ENCODE measurements at regions not wholly inside any gene's neighbourhood (a gene's known extent, or its start where the extent isn't known, plus 50 kb on each side); places are given as distances from the start of the nearest gene placed in this dataset.

DNA sequence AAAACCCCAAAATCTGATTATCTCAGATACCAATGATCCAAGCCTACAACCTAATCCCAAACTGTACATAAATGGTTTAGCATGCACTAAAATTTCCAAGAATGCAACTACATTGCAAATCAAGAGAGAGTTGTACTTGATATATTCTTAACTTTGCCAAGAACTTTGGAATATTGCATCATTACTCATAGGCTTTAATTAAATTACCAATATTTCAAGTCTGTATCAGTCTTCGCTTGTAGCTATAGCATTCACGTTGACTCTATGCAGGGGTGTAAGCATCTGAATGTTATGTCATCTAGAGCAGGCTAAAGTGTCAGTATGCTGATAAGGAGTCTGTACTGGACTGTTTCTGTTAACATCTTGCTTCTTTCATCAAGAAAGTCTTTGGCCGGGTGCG, 56.3 kb downstream of the FOXI3 start:
- no peak for TF ChIP-seq POLR2AphosphoS5 (IDR thresholded peaks at IDR 0.05; ENCODE audit: borderline replicate concordance, low read depth, low read length)
- TF ChIP-seq EZH2 (IDR thresholded peaks at IDR 0.05): no peak
- TF ChIP-seq FOXP2 (optimal IDR thresholded peaks at IDR 0.05; ENCODE audit: control extremely low read depth, extremely low read length, insufficient read depth): no peak

All from SK-N-MC (cell line).